Activated T-cell treated with anti-CD3 and anti-CD28 coated beads, Interleukin-2, amount 50 U/mL, for 4 hours (primary cell): ENCODE measurements at regions not wholly inside any gene's neighbourhood (a gene's known extent, or its start where the extent isn't known, plus 50 kb on each side); places are given as distances from the start of the nearest gene placed in this dataset.
A peak's percentile ranks its signal among the peaks of the same experiment; 100 is the strongest.

Experiments used
- ATAC-seq, 2 donors: fragments of 200-7000 bp; cut with Tn5 transposase; one replicate each; pipeline ENCODE4 v1.10.0; 2021
- DNase-seq: peaks from one replicate; pipeline ENCODE4 v3.0.0-alpha.2; 2020
- H3K27me3 Mint-ChIP-seq: one replicate; pipeline ENCODE4 v1.8.0; 2021; ENCODE audit warnings: low read depth, mixed read lengths
- H3K36me3 Mint-ChIP-seq: one replicate; pipeline ENCODE4 v1.8.0; 2022; ENCODE audit warnings: mixed read lengths; ENCODE audit not compliant: insufficient read depth
- H3K4me1 Mint-ChIP-seq: one replicate; pipeline ENCODE4 v1.8.0; 2021; ENCODE audit warnings: low read depth, mixed read lengths
- H3K4me3 Mint-ChIP-seq: one replicate; pipeline ENCODE4 v1.8.0; 2021; ENCODE audit warnings: mild to moderate bottlenecking, moderate library complexity, mixed read lengths
- H3K9me3 Mint-ChIP-seq: one replicate; pipeline ENCODE4 v1.8.0; 2021; ENCODE audit warnings: mixed read lengths

DNA sequence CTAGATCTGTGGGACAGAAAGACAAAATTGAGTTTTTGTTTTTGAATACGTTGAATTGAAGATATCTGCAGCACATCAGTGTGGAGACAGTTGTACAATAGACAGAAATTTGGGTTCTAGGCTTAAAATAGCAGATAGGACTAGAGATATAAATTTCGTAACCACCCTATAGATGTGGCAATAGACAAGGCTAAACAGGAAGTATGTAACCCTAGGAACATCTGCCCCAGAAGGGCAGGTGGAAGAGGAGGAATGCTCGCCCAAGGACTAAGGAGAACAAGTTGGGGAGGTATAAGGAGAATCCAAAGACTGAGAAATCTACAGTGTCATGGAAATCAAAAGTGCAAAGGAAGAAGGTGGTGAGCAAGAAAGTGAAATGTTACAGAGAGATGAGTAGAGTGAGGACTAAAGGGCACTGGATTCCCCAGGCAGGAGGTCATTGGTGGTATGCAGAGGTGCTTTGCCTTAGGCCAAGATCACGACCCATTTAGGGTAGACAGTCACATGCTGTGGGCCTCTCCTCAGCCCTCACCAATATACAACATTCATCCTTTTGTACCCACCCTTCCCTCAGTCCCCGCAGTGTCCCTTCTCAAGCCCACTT lies 109.1 kb upstream of the ELL2 start:
- Mint-ChIP-seq H3K4me3 (no peak overlapping the region), H3K27me3 (no peaks in the 10 kb centered on the region), H3K9me3 (no peaks in the 10 kb centered on the region), H3K36me3 (no peaks in the 10 kb centered on the region), H3K4me1 (peaks cover 11% of the 10 kb centered on the region)
- DNase-seq (no peak), ATAC-seq (no peak)

DNA sequence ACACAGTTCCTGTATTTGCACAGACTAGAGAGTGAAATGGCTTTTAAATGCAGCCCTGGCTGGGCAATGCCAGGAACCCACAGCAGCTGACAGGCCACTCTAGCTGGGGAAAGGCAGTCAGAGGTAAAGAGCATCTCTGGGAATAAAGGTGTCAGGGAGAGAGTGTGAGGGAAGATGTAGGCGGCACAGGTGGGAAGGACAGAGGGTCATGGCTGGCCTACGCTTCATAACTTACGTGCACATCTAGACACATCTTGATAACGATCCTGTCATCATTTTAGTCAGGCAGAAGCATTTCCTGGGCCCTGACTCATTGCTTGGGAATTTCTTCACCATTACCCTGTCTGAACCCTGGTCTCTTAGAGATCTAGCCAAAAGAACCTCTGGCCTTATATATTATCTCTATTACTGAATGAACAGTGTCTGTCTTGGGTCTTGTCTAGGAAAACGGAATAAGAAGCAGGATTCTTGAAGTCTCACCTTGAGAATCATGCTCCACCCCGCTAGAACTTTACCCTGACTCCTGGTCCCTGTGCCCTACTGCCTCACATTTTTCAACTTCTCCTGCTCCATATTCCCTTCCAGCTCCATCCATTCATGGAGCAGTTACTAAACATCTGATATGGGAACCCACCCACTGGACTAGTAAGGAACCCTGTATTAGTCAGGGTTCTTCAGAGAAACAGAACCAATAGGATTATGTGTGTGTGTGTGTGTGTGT lies 106.4 kb upstream of the ELL2 start:
- H3K36me3 Mint-ChIP-seq = no peaks in the 10 kb centered on the region
- DNase-seq (no peak), ATAC-seq (peak; percentile 35 to 55)
- no peaks in the 10 kb centered on the region for H3K27me3 Mint-ChIP-seq
- peaks cover 22% of the 10 kb centered on the region for H3K4me1 Mint-ChIP-seq
- no peak overlapping the region for H3K4me3 Mint-ChIP-seq
- no peaks in the 10 kb centered on the region for H3K9me3 Mint-ChIP-seq

DNA sequence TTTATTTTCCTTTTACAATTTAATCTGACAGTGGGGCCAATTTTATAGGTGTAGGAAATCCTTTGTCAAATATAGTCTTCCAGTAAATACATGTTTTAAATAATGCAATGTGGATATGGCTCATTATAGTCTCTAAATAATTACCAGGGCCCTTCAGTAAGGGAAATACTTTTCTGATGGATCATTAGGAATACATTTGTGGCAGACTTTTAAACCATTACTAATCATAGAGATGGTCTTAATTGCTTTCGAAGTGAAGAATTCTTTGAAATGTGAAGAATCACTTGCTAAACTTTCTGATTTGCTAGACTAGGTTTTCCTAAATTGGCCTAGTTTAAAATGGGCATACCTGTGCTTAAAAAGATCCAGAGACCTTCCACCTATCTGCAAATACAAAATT lies 105.6 kb upstream of the ELL2 start:
- DNase-seq (no peak), ATAC-seq (no peak)
- H3K4me1 Mint-ChIP-seq = peaks cover 22% of the 10 kb centered on the region
- no peaks in the 10 kb centered on the region for H3K27me3 Mint-ChIP-seq
- no peaks in the 10 kb centered on the region for H3K36me3 Mint-ChIP-seq
- H3K4me3 Mint-ChIP-seq = no peak overlapping the region
- no peaks in the 10 kb centered on the region for H3K9me3 Mint-ChIP-seq

DNA sequence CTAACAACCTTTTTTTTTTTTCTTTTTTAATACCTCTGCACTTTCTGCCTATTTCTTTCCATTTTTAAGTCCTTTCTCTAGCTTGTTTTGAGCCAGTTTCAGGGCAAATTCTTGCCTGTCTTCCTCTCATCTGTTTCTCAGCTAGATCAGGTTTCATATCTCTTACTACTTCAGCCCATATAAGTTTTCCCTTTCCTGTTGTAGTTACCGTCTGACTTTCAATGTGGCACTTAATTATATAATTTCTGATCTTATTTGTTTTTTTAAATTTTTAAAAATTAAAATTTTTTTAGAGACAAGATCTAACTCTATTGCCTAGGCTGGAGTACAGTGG lies 104.7 kb upstream of the ELL2 start:
- H3K27me3 Mint-ChIP-seq = no peaks in the 10 kb centered on the region
- no peak overlapping the region for H3K4me3 Mint-ChIP-seq
- H3K36me3 Mint-ChIP-seq = no peaks in the 10 kb centered on the region
- no peak for DNase-seq
- H3K4me1 Mint-ChIP-seq = peaks cover 22% of the 10 kb centered on the region
- H3K9me3 Mint-ChIP-seq = no peaks in the 10 kb centered on the region
- ATAC-seq = no peak

DNA sequence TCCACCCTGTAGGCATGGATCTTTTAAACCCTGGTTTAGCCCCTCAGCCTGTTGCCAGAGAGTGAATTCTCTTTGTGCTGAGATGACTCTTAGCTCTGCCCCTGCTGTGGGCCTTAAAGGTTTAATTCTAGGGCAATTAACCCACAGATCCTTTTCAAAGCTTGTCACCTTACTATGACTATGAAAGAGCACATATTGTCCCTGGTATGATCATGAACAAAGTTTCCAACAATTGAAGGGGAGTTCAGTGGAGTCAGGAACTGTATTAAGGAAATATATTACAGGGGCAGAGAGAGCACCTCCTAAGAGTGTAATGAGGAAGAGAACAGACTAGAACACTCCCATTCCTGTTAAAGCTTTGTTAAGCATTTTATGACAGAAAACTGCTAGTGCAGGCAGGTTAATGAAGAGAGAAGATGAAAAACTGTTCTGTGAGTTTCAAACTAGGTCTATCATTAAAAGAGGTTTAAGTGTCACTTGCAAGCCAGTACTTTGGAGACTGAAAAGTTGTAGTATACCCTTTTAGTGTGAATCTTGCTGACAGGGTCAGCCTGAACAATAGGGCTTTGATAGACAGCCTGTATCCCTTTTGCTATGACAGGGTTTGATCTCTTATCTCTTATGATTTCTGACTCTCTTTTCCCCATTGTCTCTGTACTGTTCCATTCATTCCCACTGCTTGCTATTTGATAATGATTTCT lies 104.2 kb upstream of the ELL2 start:
- H3K27me3 Mint-ChIP-seq = no peaks in the 10 kb centered on the region
- DNase-seq = no peak
- H3K9me3 Mint-ChIP-seq = no peaks in the 10 kb centered on the region
- ATAC-seq = peak; percentile 49 to 61
- H3K4me3 Mint-ChIP-seq = no peak overlapping the region
- peaks cover 22% of the 10 kb centered on the region for H3K4me1 Mint-ChIP-seq
- H3K36me3 Mint-ChIP-seq = no peaks in the 10 kb centered on the region

DNA sequence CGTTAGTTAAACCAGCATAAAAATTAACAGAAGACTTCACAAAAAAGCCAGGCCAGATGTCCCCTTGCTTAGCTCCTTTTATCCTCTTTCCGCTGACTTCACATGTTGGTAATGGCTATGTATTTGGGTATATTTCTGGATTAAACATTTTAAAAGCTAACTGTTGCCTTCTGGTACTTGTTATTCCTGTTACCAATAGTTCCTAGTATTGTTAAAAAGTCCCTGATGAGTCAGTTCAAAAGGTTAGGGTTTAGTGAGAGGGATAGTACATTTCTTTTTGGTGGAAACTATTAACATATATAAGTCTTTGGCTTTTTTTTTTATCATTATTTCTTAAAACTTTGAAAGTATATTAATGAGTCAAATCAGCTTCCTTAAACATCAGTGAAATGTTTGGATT lies 103.2 kb upstream of the ELL2 start:
- Mint-ChIP-seq H3K9me3 (no peaks in the 10 kb centered on the region), H3K27me3 (no peaks in the 10 kb centered on the region), H3K4me1 (peaks cover 22% of the 10 kb centered on the region), H3K36me3 (no peaks in the 10 kb centered on the region), H3K4me3 (no peak overlapping the region)
- DNase-seq (no peak), ATAC-seq (peak; percentile 47 to 56)

DNA sequence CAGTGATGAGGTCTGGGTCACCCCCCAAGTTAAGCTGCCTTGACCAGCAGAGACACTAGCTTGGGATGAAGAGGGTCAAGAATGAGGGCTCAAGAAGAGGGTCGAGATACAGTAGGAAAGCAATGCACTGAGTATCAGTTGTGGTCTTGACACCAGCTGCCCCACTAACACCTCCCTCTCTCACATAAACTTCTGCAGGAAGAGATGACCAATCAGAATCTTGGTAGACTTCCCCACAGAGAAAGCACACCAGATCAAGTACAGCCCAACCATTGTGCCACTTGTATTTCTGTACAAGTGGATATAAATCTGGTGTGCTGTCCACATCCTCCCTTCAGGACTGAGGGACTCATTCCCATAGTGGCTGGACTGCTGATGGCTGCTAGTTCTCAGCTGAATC lies 101.2 kb upstream of the ELL2 start:
- DNase-seq (no peak), ATAC-seq (no peak)
- Mint-ChIP-seq H3K4me1 (peaks cover 19% of the 10 kb centered on the region), H3K9me3 (no peaks in the 10 kb centered on the region), H3K36me3 (no peaks in the 10 kb centered on the region), H3K27me3 (peaks cover 1% of the 10 kb centered on the region), H3K4me3 (no peak overlapping the region)

DNA sequence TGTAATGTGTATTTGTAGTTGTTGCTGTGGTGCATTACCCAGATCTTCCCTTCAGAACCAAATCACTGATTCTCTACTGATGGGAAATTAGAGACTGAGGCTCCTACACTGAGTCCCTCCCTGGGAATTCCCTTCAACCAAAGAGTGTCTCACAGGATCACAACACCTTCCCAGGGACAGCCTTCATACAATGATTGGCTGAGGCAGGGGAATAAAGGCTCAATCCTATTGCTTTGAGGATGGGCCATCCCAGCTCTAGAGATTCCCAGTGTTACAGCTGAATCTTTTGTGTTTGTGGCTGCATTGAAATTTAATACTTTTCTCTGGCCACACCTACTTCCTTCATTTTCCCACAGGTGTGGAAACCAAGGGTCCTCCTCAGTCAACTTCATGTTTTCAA lies 96.4 kb upstream of the ELL2 start:
- H3K9me3 Mint-ChIP-seq = no peaks in the 10 kb centered on the region
- DNase-seq = no peak
- H3K4me3 Mint-ChIP-seq = no peak overlapping the region
- ATAC-seq = no peak
- peaks cover 8% of the 10 kb centered on the region for H3K4me1 Mint-ChIP-seq
- H3K27me3 Mint-ChIP-seq = peaks cover 6% of the 10 kb centered on the region
- no peaks in the 10 kb centered on the region for H3K36me3 Mint-ChIP-seq

DNA sequence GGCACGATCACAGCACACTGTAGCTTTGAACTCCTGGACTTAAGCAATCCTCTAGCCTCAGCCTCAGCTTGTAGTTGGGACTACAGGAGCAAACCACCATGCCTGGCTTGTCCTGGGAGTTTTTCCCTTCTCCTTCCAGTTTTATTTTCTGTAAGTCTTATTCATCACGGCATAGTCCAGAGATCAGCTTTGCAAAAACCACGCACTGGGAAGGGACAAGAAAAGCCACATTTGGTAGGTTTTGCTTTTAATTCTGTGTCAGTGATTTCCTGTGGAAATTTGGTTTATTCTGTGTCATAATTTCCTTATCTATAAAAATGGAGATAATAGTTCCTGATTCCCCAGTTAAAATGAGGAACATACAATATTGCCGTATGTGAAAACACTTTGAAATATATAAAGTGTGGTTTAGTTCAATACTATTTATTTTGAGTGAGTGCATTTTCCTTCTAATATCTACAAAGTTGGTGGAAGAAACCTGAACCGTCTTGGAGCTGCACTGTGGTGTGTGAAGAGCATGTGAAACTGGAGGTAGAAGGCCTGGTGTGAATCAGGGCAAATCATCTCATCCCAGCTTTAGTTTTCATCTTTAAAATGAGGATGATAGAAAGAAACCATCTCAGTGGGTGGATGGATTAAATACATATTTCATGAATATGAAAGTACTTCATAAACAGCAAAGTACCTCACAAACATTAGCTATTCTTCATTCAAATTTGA lies 92.8 kb upstream of the ELL2 start:
- Mint-ChIP-seq H3K27me3 (peaks cover 6% of the 10 kb centered on the region), H3K4me3 (no peak overlapping the region), H3K9me3 (peaks cover 3% of the 10 kb centered on the region), H3K36me3 (no peaks in the 10 kb centered on the region), H3K4me1 (peaks cover 8% of the 10 kb centered on the region)
- DNase-seq (no peak), ATAC-seq (peak in 1 of 2 donors; percentile 58)

DNA sequence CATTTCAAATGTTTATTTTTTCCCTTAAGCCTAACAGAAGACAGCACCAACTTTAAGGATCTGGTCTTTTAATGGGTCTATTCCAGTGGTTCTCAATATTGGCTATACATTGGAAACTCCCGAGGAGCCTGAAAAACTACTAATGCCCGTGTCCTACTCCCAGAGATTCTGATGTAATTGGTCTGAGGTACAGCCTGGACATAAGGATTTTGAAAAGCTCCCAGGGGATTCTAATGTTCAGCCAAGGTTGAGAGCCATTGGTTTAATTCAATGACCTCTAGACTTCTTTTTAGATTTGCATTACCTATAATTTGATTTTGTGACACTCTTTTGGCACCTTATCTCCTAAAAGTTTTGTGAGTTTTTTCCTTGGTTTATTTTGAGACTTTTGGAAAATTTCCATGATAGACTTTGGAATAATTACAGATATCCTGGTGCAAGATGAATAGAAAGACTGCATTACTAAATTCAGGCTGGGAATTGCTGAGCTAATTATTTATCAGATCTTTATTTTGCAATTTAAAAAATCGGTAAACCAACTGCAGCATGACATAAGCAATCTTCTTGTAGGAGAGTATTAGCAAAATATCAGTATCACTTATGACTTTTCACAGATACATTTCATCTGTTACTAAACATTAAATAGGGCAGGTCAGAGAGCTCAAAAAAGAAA lies 91.5 kb upstream of the ELL2 start:
- no peak for ATAC-seq
- no peak for DNase-seq
- H3K9me3 Mint-ChIP-seq = peaks cover 3% of the 10 kb centered on the region
- H3K27me3 Mint-ChIP-seq = peaks cover 6% of the 10 kb centered on the region
- no peak overlapping the region for H3K4me3 Mint-ChIP-seq
- H3K36me3 Mint-ChIP-seq = no peaks in the 10 kb centered on the region
- H3K4me1 Mint-ChIP-seq = peaks cover 8% of the 10 kb centered on the region

DNA sequence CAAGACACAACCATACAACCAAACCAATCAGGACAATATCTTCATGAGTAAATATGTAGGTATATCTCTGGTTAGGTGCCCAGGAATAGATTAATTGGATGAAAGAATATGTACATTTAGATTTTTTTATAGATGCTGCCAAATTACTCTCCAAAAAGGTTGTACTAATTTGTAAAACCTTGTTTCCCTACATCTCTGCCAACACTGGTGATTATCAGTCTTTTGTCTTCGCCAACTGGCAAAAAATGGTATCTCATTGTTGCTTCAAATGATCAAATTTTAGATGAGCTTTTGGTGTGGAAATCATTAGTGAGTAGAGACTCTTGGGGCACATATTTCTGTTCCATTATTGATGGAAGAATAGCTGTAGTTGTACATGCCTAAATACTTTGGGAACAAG lies 90.7 kb upstream of the ELL2 start:
- ATAC-seq = no peak
- no peak overlapping the region for H3K4me3 Mint-ChIP-seq
- no peaks in the 10 kb centered on the region for H3K36me3 Mint-ChIP-seq
- no peak for DNase-seq
- peaks cover 3% of the 10 kb centered on the region for H3K27me3 Mint-ChIP-seq
- H3K9me3 Mint-ChIP-seq = peaks cover 3% of the 10 kb centered on the region
- H3K4me1 Mint-ChIP-seq = peaks cover 8% of the 10 kb centered on the region

DNA sequence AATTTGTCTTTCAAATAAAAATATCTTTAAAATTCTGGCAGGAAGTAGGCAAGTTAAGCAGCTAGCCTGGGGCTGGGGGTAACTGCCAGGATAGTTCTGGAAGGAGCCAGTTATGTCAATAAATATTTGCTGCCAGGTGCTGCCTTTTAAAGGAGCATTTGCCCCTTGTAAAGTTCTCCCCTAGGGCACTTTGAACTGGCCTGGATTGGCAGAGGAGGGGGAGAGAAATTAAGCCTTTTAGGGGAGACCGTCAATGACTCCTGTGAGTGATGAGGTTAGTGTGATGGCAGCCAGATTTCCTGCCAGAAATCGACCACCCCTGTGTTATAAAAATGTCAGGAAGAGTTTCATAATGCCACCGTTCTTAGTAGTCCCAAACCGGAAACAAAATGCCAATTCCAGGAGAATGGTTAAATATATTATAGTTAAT lies 89.8 kb upstream of the ELL2 start:
- H3K36me3 Mint-ChIP-seq = no peaks in the 10 kb centered on the region
- H3K4me3 Mint-ChIP-seq = no peak overlapping the region
- DNase-seq (no peak), ATAC-seq (no peak)
- peaks cover 3% of the 10 kb centered on the region for H3K9me3 Mint-ChIP-seq
- H3K27me3 Mint-ChIP-seq = peaks cover 3% of the 10 kb centered on the region
- peaks cover 8% of the 10 kb centered on the region for H3K4me1 Mint-ChIP-seq

DNA sequence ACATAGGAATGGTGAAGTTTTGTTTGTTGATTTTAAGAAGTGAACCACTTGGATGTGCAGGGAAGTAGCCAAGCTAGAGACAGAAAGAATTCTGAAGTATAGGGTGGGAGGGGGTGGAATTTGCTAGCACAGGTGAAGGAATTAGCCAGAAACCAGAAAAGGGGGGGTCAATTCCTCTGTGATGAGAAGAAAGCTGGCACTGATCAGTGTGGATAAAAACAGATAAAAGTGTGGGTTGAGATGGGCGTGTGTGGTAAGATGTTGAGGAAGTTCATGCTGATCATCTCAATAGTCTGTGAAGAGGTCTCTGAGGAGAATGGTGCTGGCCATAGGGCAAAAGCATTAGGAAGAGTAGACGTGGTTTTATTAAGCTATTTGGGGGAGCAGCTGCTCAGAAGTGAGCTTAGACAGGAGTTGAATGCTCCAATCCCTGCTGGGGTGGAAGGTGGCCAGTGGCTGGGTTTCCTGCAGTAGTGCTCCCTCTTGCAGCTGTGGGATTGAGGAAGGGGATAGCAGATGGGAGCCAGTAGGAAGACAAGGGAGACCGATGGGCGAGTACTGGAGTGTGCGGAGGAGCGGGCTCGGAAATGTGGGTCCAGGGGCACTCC lies 88.7 kb upstream of the ELL2 start:
- no peak for ATAC-seq
- no peak overlapping the region for H3K4me3 Mint-ChIP-seq
- H3K9me3 Mint-ChIP-seq = peaks cover 3% of the 10 kb centered on the region
- no peaks in the 10 kb centered on the region for H3K27me3 Mint-ChIP-seq
- H3K36me3 Mint-ChIP-seq = no peaks in the 10 kb centered on the region
- peaks cover 8% of the 10 kb centered on the region for H3K4me1 Mint-ChIP-seq
- DNase-seq = no peak
